ENCODE measurements at regions not wholly inside any gene's neighbourhood (a gene's known extent, or its start where the extent isn't known, plus 50 kb on each side); places are given as distances from the start of the nearest gene placed in this dataset.
"Not testable (repeated sequence)": the region's sequence is repeated elsewhere in the genome, so short reads cannot be mapped to it uniquely, and the experiment has no call there.

- peaks cover 82% of the 10 kb centered on the region for H3K9me3 ChIP-seq
- intact Hi-C loops (cut with DNase I, micrococcal nuclease) = no loop called here
- H3K36me3 ChIP-seq (ENCODE audit: low read depth) = no peaks in the 10 kb centered on the region
- DNase-seq = no peak
- no peak for ATAC-seq
- TF ChIP-seq, protein P1, sequence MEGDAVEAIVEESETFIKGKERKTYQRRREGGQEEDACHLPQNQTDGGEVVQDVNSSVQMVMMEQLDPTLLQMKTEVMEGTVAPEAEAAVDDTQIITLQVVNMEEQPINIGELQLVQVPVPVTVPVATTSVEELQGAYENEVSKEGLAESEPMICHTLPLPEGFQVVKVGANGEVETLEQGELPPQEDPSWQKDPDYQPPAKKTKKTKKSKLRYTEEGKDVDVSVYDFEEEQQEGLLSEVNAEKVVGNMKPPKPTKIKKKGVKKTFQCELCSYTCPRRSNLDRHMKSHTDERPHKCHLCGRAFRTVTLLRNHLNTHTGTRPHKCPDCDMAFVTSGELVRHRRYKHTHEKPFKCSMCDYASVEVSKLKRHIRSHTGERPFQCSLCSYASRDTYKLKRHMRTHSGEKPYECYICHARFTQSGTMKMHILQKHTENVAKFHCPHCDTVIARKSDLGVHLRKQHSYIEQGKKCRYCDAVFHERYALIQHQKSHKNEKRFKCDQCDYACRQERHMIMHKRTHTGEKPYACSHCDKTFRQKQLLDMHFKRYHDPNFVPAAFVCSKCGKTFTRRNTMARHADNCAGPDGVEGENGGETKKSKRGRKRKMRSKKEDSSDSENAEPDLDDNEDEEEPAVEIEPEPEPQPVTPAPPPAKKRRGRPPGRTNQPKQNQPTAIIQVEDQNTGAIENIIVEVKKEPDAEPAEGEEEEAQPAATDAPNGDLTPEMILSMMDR (IDR thresholded peaks at IDR 0.05) = no peak
- no peaks in the 10 kb centered on the region for H3K4me1 ChIP-seq (ENCODE audit: low read depth)
- no peak overlapping the region for H3K4me3 ChIP-seq
Measured at GRCh38 chr15:22251422-22251821, 171.1 kb downstream of the OR4M2 start.

GRCh38 chr15:22252047-22252446, 171.7 kb downstream of the OR4M2 start:
- H3K4me1 ChIP-seq (ENCODE audit: low read depth); H3K36me3 ChIP-seq (ENCODE audit: low read depth); intact Hi-C loops (cut with DNase I, micrococcal nuclease); DNase-seq; ATAC-seq; H3K4me3 ChIP-seq: not testable (repeated sequence)
- peaks cover 82% of the 10 kb centered on the region for H3K9me3 ChIP-seq

- intact Hi-C loops (cut with DNase I, micrococcal nuclease); ATAC-seq; H3K4me3 ChIP-seq; H3K36me3 ChIP-seq (ENCODE audit: low read depth); DNase-seq; H3K4me1 ChIP-seq (ENCODE audit: low read depth): not testable (repeated sequence)
- H3K9me3 ChIP-seq = peaks cover 82% of the 10 kb centered on the region
Measured at GRCh38 chr15:22252521-22252920, 172.2 kb downstream of the OR4M2 start.

GRCh38 chr15:22253002-22253675, 172.8 kb downstream of the OR4M2 start:
- H3K36me3 ChIP-seq (ENCODE audit: low read depth); intact Hi-C loops (cut with DNase I, micrococcal nuclease); DNase-seq; H3K4me3 ChIP-seq; H3K4me1 ChIP-seq (ENCODE audit: low read depth): not testable (repeated sequence)
- H3K9me3 ChIP-seq = peaks cover 79% of the 10 kb centered on the region
- peak; percentile 80 for ATAC-seq

- DNase-seq (no peak), ATAC-seq (peak; percentile 12)
- Histone ChIP-seq H3K36me3 (ENCODE audit: low read depth) (no peaks in the 10 kb centered on the region), H3K9me3 (peaks cover 77% of the 10 kb centered on the region), H3K4me3 (no peak overlapping the region), H3K4me1 (ENCODE audit: low read depth) (no peaks in the 10 kb centered on the region)
- intact Hi-C loops (cut with DNase I, micrococcal nuclease) = no loop called here
- TF ChIP-seq, protein P1 (IDR thresholded peaks at IDR 0.05) = no peak
Measured at GRCh38 chr15:22253676-22254408, 173.5 kb downstream of the OR4M2 start.

DNA sequence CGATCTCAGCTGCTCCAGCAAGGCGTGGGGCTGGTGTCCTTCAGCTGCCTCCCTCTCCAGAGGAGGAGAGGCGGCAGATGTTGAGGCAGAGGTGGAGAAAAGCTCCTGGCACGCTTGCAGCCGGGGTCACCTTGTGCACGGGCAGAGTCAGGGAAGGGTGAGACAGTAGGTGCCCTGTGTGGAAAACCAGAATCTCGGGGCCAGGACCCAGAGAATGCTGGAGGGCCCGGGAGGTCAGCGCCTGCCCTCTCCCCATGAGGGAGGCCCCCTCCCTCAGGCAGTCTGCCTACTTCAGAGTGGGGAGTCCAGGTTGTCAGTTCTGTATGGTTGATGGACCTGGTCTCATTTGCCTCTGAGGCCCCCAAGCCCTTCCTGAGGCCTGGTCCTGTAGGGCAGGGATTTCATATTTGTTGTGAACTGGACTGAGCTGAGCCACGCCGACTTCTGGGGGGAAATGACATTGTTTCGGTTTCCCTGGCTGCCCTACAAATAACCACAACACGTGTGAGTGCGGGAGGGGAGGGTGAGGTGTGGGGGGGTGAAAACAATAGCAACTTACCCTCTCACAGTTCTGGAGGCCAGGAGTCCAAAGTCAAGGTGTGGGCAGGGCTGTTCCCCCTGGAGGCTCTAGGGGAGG, 174.2 kb downstream of the OR4M2 start:
- H3K36me3 ChIP-seq (ENCODE audit: low read depth); H3K4me1 ChIP-seq (ENCODE audit: low read depth); ATAC-seq; H3K4me3 ChIP-seq; intact Hi-C loops (cut with DNase I, micrococcal nuclease): not testable (repeated sequence)
- DNase-seq = peak in 1 of 3 donors; percentile 26
- peaks cover 78% of the 10 kb centered on the region for H3K9me3 ChIP-seq

- DNase-seq; H3K4me3 ChIP-seq; ATAC-seq; H3K36me3 ChIP-seq (ENCODE audit: low read depth); intact Hi-C loops (cut with DNase I, micrococcal nuclease); H3K4me1 ChIP-seq (ENCODE audit: low read depth): not testable (repeated sequence)
- peaks cover 74% of the 10 kb centered on the region for H3K9me3 ChIP-seq
Measured at GRCh38 chr15:22255606-22256005, 175.3 kb downstream of the OR4M2 start.

DNA sequence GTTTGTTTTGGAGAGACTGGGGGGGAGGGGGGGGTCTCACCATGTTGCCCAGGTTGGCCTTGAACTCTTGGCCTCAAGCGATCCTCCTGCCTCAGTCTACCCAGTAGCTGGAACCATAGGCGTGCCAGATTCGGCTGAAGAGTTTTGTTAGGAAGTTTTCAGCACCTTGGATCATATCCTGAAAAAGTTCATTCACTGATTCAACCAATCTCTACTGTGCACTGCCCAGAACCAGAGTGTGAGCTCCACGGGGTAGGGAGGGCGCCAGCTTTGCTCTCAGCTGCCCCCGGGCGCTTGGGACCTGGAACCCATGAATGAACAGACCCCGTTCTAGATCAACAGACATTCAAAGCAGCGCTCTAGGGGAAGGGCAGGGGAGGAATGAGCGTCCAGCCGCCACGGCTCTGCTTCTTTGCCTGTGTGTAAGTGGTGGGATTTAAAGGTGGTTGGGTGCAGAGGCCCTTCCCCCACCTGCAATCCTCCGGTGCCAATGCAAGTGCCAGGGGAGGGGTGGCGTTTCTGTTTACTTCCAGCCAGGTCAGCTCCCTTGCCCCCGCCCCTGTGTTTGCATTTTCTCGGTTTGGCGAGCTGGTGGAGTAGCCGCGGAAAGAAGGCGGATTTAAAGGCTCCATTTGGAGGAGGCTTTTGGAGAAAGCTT, 176.2 kb downstream of the OR4M2 start:
- H3K9me3 ChIP-seq = peaks cover 67% of the 10 kb centered on the region
- ATAC-seq; intact Hi-C loops (cut with DNase I, micrococcal nuclease); H3K4me1 ChIP-seq (ENCODE audit: low read depth); H3K36me3 ChIP-seq (ENCODE audit: low read depth); H3K4me3 ChIP-seq: not testable (repeated sequence)
- peak in 1 of 3 donors; percentile 25 for DNase-seq
